GM12865 (cell line): ENCODE measurements at regions not wholly inside any gene's neighbourhood (a gene's known extent, or its start where the extent isn't known, plus 50 kb on each side); places are given as distances from the start of the nearest gene placed in this dataset.

ENCODE experiments used
- DNase-seq: peaks from one replicate; pipeline ENCODE4 v3.0.0; 2010; ENCODE audit warnings: low read depth
- H3K4me3 ChIP-seq: 2 replicates; pipeline ENCODE4 v1.5.1; 2011; ENCODE audit warnings: mild to moderate bottlenecking, low read depth, low read length, control low read depth
- TF ChIP-seq, protein P1 (sequence below): IDR thresholded peaks from 2 replicates; pipeline ENCODE4 v1.5.1; 2011; ENCODE audit warnings: low read length, control low read depth, low read depth, inconsistent platforms; ENCODE audit not compliant: insufficient read depth; ENCODE audit errors: missing control alignments

- TF ChIP-seq, protein P1, sequence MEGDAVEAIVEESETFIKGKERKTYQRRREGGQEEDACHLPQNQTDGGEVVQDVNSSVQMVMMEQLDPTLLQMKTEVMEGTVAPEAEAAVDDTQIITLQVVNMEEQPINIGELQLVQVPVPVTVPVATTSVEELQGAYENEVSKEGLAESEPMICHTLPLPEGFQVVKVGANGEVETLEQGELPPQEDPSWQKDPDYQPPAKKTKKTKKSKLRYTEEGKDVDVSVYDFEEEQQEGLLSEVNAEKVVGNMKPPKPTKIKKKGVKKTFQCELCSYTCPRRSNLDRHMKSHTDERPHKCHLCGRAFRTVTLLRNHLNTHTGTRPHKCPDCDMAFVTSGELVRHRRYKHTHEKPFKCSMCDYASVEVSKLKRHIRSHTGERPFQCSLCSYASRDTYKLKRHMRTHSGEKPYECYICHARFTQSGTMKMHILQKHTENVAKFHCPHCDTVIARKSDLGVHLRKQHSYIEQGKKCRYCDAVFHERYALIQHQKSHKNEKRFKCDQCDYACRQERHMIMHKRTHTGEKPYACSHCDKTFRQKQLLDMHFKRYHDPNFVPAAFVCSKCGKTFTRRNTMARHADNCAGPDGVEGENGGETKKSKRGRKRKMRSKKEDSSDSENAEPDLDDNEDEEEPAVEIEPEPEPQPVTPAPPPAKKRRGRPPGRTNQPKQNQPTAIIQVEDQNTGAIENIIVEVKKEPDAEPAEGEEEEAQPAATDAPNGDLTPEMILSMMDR = no peak
- DNase-seq = no peak
- H3K4me3 ChIP-seq = no peak overlapping the region
Observed at GRCh38 chr16:13545271-13545670, 374.7 kb upstream of the ERCC4 start.

DNA sequence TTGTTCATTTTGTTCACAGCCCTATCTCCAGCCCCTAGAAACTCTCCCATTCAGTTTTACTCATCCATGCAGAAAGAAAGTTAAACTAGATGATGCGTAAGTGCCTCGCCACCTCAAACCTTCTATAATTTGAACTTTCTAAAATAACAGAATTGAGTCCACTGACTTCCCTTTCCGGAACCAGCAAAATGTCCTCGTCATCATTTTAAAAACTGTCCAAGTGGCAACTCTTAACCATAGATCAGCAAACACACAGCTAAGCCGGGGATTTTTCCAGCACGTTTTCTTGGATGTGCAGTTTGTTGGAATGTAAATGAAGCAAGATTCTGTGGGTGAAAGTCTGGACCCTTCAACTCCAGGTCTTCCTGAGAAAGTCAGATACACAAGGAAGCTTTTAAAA is 369.7 kb upstream of the ERCC4 start:
- no peak for DNase-seq
- TF ChIP-seq, protein P1 = no peak
- no peak overlapping the region for H3K4me3 ChIP-seq

DNA sequence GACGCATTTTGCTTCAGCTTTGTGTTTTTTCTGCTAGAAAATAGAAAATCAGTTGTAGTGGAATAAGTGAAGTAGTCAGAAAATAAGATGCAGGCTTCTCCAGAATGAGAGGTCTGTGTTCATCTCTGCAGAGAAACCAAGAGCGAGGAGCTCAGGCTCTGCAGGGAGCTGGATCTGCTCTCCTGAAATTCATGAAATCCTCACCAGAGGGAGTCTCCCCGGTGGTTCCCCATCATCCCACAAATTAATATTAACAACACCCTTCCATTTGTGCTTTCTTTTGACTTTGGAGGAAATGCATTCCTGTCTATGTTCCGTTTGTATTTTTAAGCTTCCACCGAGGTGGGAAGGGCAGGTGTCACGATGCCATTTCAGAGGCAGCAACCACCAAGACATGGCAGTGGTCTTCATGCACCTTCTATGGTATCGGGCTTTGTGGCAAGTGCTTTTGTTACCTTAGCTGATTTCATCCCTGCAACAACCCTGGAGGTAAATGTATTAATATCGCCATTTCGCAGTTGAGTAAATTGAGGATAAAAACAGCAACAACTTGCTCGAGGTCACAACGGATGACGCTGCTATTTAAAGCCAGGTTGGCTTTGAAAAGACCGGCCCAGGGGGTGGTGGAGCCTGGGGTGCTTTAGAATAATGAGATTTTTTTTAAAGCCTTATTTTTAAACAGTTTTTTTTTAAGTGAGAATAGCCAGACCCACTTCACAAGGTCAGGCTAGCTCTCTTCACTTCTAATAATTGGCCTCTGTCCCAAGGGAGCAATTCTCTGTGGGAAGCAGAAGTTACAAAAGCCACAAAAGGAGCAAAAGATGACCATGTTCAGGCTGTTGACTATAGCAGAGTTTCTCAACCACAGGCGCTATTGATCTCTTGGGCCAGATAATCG is 367.6 kb upstream of the ERCC4 start:
- no peak overlapping the region for H3K4me3 ChIP-seq
- DNase-seq = peak; percentile 7
- TF ChIP-seq, protein P1 = no peak

DNA sequence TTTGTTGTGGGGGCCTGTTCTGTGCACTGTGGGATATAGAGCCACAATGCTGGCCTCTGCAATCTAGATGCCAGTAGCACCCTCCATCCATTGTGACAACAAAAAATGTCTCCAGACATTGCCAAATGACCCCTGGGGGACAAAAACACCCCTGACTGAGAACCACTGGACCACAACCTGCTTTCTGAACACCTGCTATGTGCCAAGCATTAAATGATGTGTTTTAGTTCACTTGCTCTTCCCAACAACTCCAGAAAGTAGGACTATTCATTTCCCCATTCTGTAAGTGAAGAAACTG is 367.0 kb upstream of the ERCC4 start:
- no peak for DNase-seq
- H3K4me3 ChIP-seq = no peak overlapping the region
- TF ChIP-seq, protein P1 = no peak

- DNase-seq = no peak
- TF ChIP-seq, protein P1 = no peak
- H3K4me3 ChIP-seq = no peak overlapping the region
Observed at GRCh38 chr16:13553453-13553985, 366.4 kb upstream of the ERCC4 start.

- no peak for DNase-seq
- TF ChIP-seq, protein P1 = no peak
- no peak overlapping the region for H3K4me3 ChIP-seq
Observed at GRCh38 chr16:13554005-13554404, 365.9 kb upstream of the ERCC4 start.

DNA sequence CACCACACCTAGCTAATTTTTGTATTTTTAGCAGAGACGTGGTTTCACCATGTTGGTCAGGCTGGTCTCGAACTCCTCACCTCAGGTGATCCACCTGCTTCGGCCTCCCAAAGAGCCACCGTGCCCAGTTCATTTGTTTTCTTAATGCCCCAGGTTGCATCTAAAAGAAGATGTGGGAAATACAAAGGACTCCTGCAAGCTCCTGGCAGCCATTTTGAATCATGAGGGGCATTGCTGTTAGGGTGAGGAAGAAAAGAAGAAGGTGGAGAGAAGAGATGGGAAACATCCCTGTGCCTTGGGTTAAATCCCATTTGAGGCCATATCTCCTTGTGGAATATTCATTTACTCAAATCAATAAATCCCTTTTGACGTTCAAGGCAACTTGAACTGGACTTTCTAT is 365.3 kb upstream of the ERCC4 start:
- TF ChIP-seq, protein P1 = no peak
- no peak for DNase-seq
- no peak overlapping the region for H3K4me3 ChIP-seq
